Endodermal cell (in vitro differentiated cells): ENCODE measurements at regions not wholly inside any gene's neighbourhood (a gene's known extent, or its start where the extent isn't known, plus 50 kb on each side); places are given as distances from the start of the nearest gene placed in this dataset.
"Not testable (repeated sequence)": the region's sequence is repeated elsewhere in the genome, so short reads cannot be mapped to it uniquely, and the experiment has no call there.

ENCODE experiments used
- DNase-seq: peaks from one replicate; pipeline ENCODE4 v3.0.0-alpha.2; 2017
- H3K27ac ChIP-seq: 2 replicates; pipeline ENCODE4 v1.5.1; 2013; ENCODE audit warnings: mild to moderate bottlenecking, low read depth, low read length, moderate library complexity
- H3K27me3 ChIP-seq: 2 replicates; pipeline ENCODE4 v1.6.1; 2013; ENCODE audit warnings: mild to moderate bottlenecking, low read length, moderate library complexity; ENCODE audit not compliant: insufficient read depth, control insufficient read depth, poor library complexity, severe bottlenecking
- H3K36me3 ChIP-seq: 2 replicates; pipeline ENCODE4 v1.7.0; 2013; ENCODE audit warnings: mild to moderate bottlenecking, low read length, moderate library complexity; ENCODE audit not compliant: control insufficient read depth, insufficient read depth
- H3K4me1 ChIP-seq: one replicate; pipeline ENCODE4 v1.7.0; 2013; ENCODE audit warnings: low read length; ENCODE audit not compliant: control insufficient read depth, insufficient read depth
- H3K4me3 ChIP-seq: 2 replicates; pipeline ENCODE4 v1.5.1; 2013; ENCODE audit warnings: mild to moderate bottlenecking, low read length, moderate library complexity
- H3K9ac ChIP-seq: 2 replicates; pipeline ENCODE4 v1.6.1; 2013; ENCODE audit warnings: mild to moderate bottlenecking, low read length, moderate library complexity; ENCODE audit not compliant: poor library complexity, severe bottlenecking; ENCODE audit errors: extremely low read depth
- H3K9me3 ChIP-seq: 2 replicates; pipeline ENCODE4 v1.6.1; 2013; ENCODE audit warnings: mild to moderate bottlenecking, low read length, moderate library complexity; ENCODE audit not compliant: control insufficient read depth
- H3K27ac Mint-ChIP-seq: 2 replicates; pipeline ENCODE4 v1.8.0; 2020; ENCODE audit warnings: mixed read lengths
- H3K27me3 Mint-ChIP-seq: 2 replicates; pipeline ENCODE4 v1.8.0; 2021; ENCODE audit warnings: mild to moderate bottlenecking, mixed read lengths; ENCODE audit not compliant: insufficient read depth
- H3K36me3 Mint-ChIP-seq: 2 replicates; pipeline ENCODE4 v1.8.0; 2020; ENCODE audit warnings: low read depth, mixed read lengths
- H3K4me1 Mint-ChIP-seq: 2 replicates; pipeline ENCODE4 v1.8.0; 2020; ENCODE audit warnings: mixed read lengths
- H3K4me3 Mint-ChIP-seq: 2 replicates; pipeline ENCODE4 v1.8.0; 2020; ENCODE audit warnings: mild to moderate bottlenecking, moderate library complexity, mixed read lengths
- H3K9me3 Mint-ChIP-seq: 2 replicates; pipeline ENCODE4 v1.8.0; 2020; ENCODE audit warnings: mild to moderate bottlenecking, mixed read lengths
- CTCF ChIP-seq: fragments of 200-600 bp; sonication (generic); conservative IDR thresholded peaks from 2 replicates; pipeline ENCODE4 v1.5.0; 2021; ENCODE audit warnings: antibody characterized with exemption, mild to moderate bottlenecking
- WGBS, 2 experiments: methylation state at CpG; one replicate each; pipeline versions ENCODE4 v1.1.5 to v1.1.7; 2013; ENCODE audit warnings: missing lambda C conversion rate in 2 of 2, mixed read lengths in 1 of 2; ENCODE audit not compliant: insufficient coverage in 1 of 2, insufficient read length in 1 of 2; 5-methylcytosine and 5-hydroxymethylcytosine counted together

- Histone ChIP-seq H3K36me3 (no peaks in the 10 kb centered on the region), H3K27me3 (peaks cover 41% of the 10 kb centered on the region), H3K4me1 (no peaks in the 10 kb centered on the region), H3K27ac (no peak overlapping the region), H3K9ac (no peak overlapping the region), H3K9me3 (no peaks in the 10 kb centered on the region), H3K4me3 (no peak overlapping the region)
- Mint-ChIP-seq H3K4me1 (no peaks in the 10 kb centered on the region), H3K9me3 (peaks cover 10% of the 10 kb centered on the region), H3K36me3 (no peaks in the 10 kb centered on the region), H3K27ac (no peak overlapping the region), H3K4me3 (no peak overlapping the region), H3K27me3 (peaks cover 47% of the 10 kb centered on the region)
- 78 to 81% methylated on average over 1 to 4 of the region's 4 CpGs for WGBS, 2 experiments
- DNase-seq = no peak
- no peak for TF ChIP-seq CTCF
These were observed 155.4 kb upstream of the KCND3 start for GRCh38 chr1:112144733-112145426.

GRCh38 chr1:112146201-112146715 lies 156.8 kb upstream of the KCND3 start:
- Mint-ChIP-seq H3K4me1 (no peaks in the 10 kb centered on the region), H3K36me3 (no peaks in the 10 kb centered on the region), H3K27me3 (peaks cover 42% of the 10 kb centered on the region), H3K9me3 (peaks cover 14% of the 10 kb centered on the region), H3K27ac (no peak overlapping the region), H3K4me3 (no peak overlapping the region)
- no peak for DNase-seq
- no peak overlapping the region for H3K4me3 ChIP-seq
- no peak overlapping the region for H3K9ac ChIP-seq
- H3K27ac ChIP-seq = no peak overlapping the region
- no peaks in the 10 kb centered on the region for H3K9me3 ChIP-seq
- no peaks in the 10 kb centered on the region for H3K36me3 ChIP-seq
- peaks cover 34% of the 10 kb centered on the region for H3K27me3 ChIP-seq
- no peaks in the 10 kb centered on the region for H3K4me1 ChIP-seq
- no peak for TF ChIP-seq CTCF

- DNase-seq, H3K27ac Mint-ChIP-seq: not testable (repeated sequence)
- 59 to 71% methylated on average over 3 to 14 of the region's 14 CpGs for WGBS, 2 experiments
These were observed 170.7 kb upstream of the KCND3 start for GRCh38 chr1:112160214-112160613.

GRCh38 chr1:112165375-112165774 lies 175.9 kb upstream of the KCND3 start:
- DNase-seq = peak; percentile 60
- peaks cover 28% of the 10 kb centered on the region for H3K27me3 Mint-ChIP-seq
- H3K27ac Mint-ChIP-seq = no peak overlapping the region
- H3K36me3 Mint-ChIP-seq = no peaks in the 10 kb centered on the region
- peak; percentile 42 for TF ChIP-seq CTCF
- no peak overlapping the region for H3K27ac ChIP-seq
- no peak overlapping the region for H3K4me3 Mint-ChIP-seq
- H3K36me3 ChIP-seq = no peaks in the 10 kb centered on the region
- no peak overlapping the region for H3K9ac ChIP-seq
- H3K4me3 ChIP-seq = no peak overlapping the region
- 83 to 84% methylated on average over 1 to 2 of the region's 3 CpGs for WGBS, 2 experiments
- H3K9me3 ChIP-seq = no peaks in the 10 kb centered on the region
- peaks cover 37% of the 10 kb centered on the region for H3K27me3 ChIP-seq
- H3K9me3 Mint-ChIP-seq = peaks cover 6% of the 10 kb centered on the region
- peaks cover 8% of the 10 kb centered on the region for H3K4me1 ChIP-seq
- H3K4me1 Mint-ChIP-seq = peaks cover 24% of the 10 kb centered on the region

More at GRCh38 chr1:112160214-112160613, 170.7 kb upstream of the KCND3 start:
- not testable (repeated sequence) for H3K27me3 Mint-ChIP-seq, H3K9ac ChIP-seq, H3K4me1 ChIP-seq, H3K27me3 ChIP-seq, H3K9me3 Mint-ChIP-seq, H3K36me3 Mint-ChIP-seq, H3K27ac ChIP-seq, H3K9me3 ChIP-seq, H3K4me1 Mint-ChIP-seq, H3K4me3 ChIP-seq, H3K36me3 ChIP-seq
- H3K4me3 Mint-ChIP-seq = peak overlapping the region; percentile 1
